22Rv1 (cell line): ENCODE measurements at regions not wholly inside any gene's neighbourhood (a gene's known extent, or its start where the extent isn't known, plus 50 kb on each side); places are given as distances from the start of the nearest gene placed in this dataset.

Source experiments
- CTCF ChIP-seq: fragments of 450-650 bp; IDR thresholded peaks from 2 replicates; pipeline ENCODE4 v1.5.1; 2017; ENCODE audit warnings: mild to moderate bottlenecking
- ZFX ChIP-seq: fragments of 450-650 bp; IDR thresholded peaks from 2 replicates; pipeline ENCODE4 v1.6.1; 2017; ENCODE audit warnings: antibody characterized with exemption, borderline replicate concordance

- TF ChIP-seq CTCF (no peak), ZFX (no peak)
These were observed 210.1 kb upstream of the EEA1 start for GRCh38 chr12:93139028-93139665.
